H1 (cell line): ENCODE measurements at regions not wholly inside any gene's neighbourhood (a gene's known extent, or its start where the extent isn't known, plus 50 kb on each side); places are given as distances from the start of the nearest gene placed in this dataset.

Source experiments
- CTCF ChIA-PET: fragments of 300-600 bp; sonication (Branson Sonifier 250); formaldehyde crosslinking; loops from one replicate; lab custom pipeline; 2021; ENCODE audit not compliant: partially characterized antibody; lab: Charles Lee
- POLR2A ChIA-PET: fragments of 300-600 bp; sonication (Branson Sonifier 250); formaldehyde crosslinking; loops from one replicate; lab custom pipeline; 2021; ENCODE audit warnings: inconsistent platforms; ENCODE audit not compliant: partially characterized antibody; lab: Charles Lee
- DNase-seq, 2 experiments: peaks; one replicate each; pipeline versions ENCODE4 v3.0.0 to v3.0.0-alpha.2; 2010 to 2022; ENCODE audit warnings: low spot score in 2 of 2, low read depth in 1 of 2, mixed read lengths in 1 of 2
- FAIRE-seq: peaks from 2 replicates; lab custom pipeline; 2011; peaks lifted over from hg19 to GRCh38; lab: Jason Lieb, UNC
- H2AFZ ChIP-seq: 2 replicates; pipeline ENCODE4 v1.8.1; 2012; ENCODE audit warnings: low read length, inconsistent platforms
- H2AK5ac ChIP-seq: 2 replicates; pipeline ENCODE4 v1.6.1; 2013; ENCODE audit warnings: low read depth, low read length
- H2BK120ac ChIP-seq: replicated peaks from 2 replicates; pipeline ENCODE3; 2013; ENCODE audit warnings: low read depth, low read length, inconsistent platforms
- H2BK12ac ChIP-seq: 2 replicates; pipeline ENCODE4 v1.6.1; 2013; ENCODE audit warnings: low read depth, low read length
- H2BK15ac ChIP-seq: 2 replicates; pipeline ENCODE4 v1.6.1; 2013; ENCODE audit warnings: low read length
- H2BK20ac ChIP-seq: 2 replicates; pipeline ENCODE4 v1.6.1; 2013; ENCODE audit warnings: low read length
- H2BK5ac ChIP-seq: 2 replicates; pipeline ENCODE4 v1.6.1; 2013; ENCODE audit warnings: low read depth, low read length
- H3K14ac ChIP-seq: 2 replicates; pipeline ENCODE4 v1.6.1; 2013; ENCODE audit warnings: inconsistent platforms; ENCODE audit not compliant: insufficient read length
- H3K18ac ChIP-seq: 2 replicates; pipeline ENCODE4 v1.6.1; 2013; ENCODE audit warnings: low read length; ENCODE audit errors: extremely low read depth
- H3K23ac ChIP-seq: 2 replicates; pipeline ENCODE4 v1.6.1; 2013; ENCODE audit warnings: inconsistent platforms; ENCODE audit not compliant: insufficient read length
- H3K23me2 ChIP-seq: 2 replicates; pipeline ENCODE4 v1.6.1; 2013; ENCODE audit warnings: low read depth, low read length
- H3K27ac ChIP-seq: 2 replicates; pipeline ENCODE4 v1.6.1; 2011; ENCODE audit warnings: low read depth, low read length, inconsistent platforms
- H3K27me3 ChIP-seq, 4 experiments: replicated peaks in 1 of 4; 1 replicate in 1 of 4; 2 replicates in 3 of 4; pipeline versions ENCODE4 v1.6.1 to v1.8.1; 2011 to 2013; ENCODE audit warnings: low read length in 3 of 4, mild to moderate bottlenecking in 3 of 4, inconsistent platforms in 2 of 4, mixed read lengths in 2 of 4, moderate library complexity in 1 of 4; ENCODE audit not compliant: control insufficient read depth in 3 of 4, insufficient read depth in 3 of 4; ENCODE audit errors: extremely low read depth in 1 of 4
- H3K36me3 ChIP-seq, 4 experiments: 2 replicates each; pipeline versions ENCODE4 v1.6.1 to v1.8.1; 2011 to 2013; ENCODE audit warnings: mild to moderate bottlenecking in 4 of 4, low read length in 3 of 4, moderate library complexity in 2 of 4, control low read depth in 1 of 4, inconsistent platforms in 1 of 4; ENCODE audit not compliant: insufficient read depth in 4 of 4, control insufficient read depth in 2 of 4
- H3K4ac ChIP-seq: replicated peaks from 2 replicates; pipeline ENCODE3; 2013; ENCODE audit warnings: low read length, low read depth, mixed read lengths, inconsistent platforms; ENCODE audit not compliant: insufficient read length
- H3K4me1 ChIP-seq, 4 experiments: replicated peaks in 1 of 4; 1 replicate in 1 of 4; 2 replicates in 3 of 4; pipeline versions ENCODE4 v1.6.1 to v1.8.1; 2011 to 2013; ENCODE audit warnings: low read length in 3 of 4, inconsistent platforms in 2 of 4, mixed read lengths in 1 of 4; ENCODE audit not compliant: insufficient read depth in 4 of 4, control insufficient read depth in 3 of 4
- H3K4me2 ChIP-seq, 2 experiments: 2 replicates each; pipeline versions ENCODE4 v1.6.1 to v1.8.1; 2011 to 2013; ENCODE audit warnings: low read depth in 2 of 2, low read length in 2 of 2, control low read depth in 1 of 2, inconsistent platforms in 1 of 2, mild to moderate bottlenecking in 1 of 2; ENCODE audit not compliant: insufficient read depth in 1 of 2
- H3K4me3 ChIP-seq, 4 experiments: fragments of 200-600, 300-600 bp in 1 of 4; sonication (generic), shearing (Covaris generic), sonication (Bioruptor Twin) in 1 of 4; 2 replicates each; pipeline versions ENCODE4 v1.5.1 to v1.8.1; 2011 to 2016; ENCODE audit warnings: low read length in 4 of 4, low read depth in 3 of 4, control low read depth in 2 of 4, inconsistent platforms in 2 of 4, mild to moderate bottlenecking in 2 of 4, mixed read lengths in 1 of 4, moderate library complexity in 1 of 4; ENCODE audit not compliant: insufficient read depth in 2 of 4; ENCODE audit errors: extremely low read depth in 1 of 4
- H3K56ac ChIP-seq: replicated peaks from 2 replicates; pipeline ENCODE3; 2013; ENCODE audit warnings: low read depth, mild to moderate bottlenecking, mixed read lengths, low read length, inconsistent platforms; ENCODE audit not compliant: insufficient read length
- H3K79me1 ChIP-seq: 2 replicates; pipeline ENCODE4 v1.6.1; 2013; ENCODE audit warnings: low read depth, low read length, control low read depth
- H3K79me2 ChIP-seq, 2 experiments: 2 replicates each; pipeline versions ENCODE4 v1.6.1 to v1.8.1; 2012 to 2013; ENCODE audit warnings: low read length in 2 of 2, mild to moderate bottlenecking in 2 of 2, inconsistent platforms in 1 of 2; ENCODE audit not compliant: insufficient read depth in 2 of 2, control insufficient read depth in 1 of 2
- H3K9ac ChIP-seq, 4 experiments: replicated peaks in 1 of 4; 1 replicate in 1 of 4; 2 replicates in 3 of 4; pipeline versions ENCODE4 v1.6.1 to v1.8.1; 2011 to 2013; ENCODE audit warnings: low read depth in 3 of 4, low read length in 3 of 4, control low read depth in 2 of 4, mild to moderate bottlenecking in 2 of 4, moderate library complexity in 2 of 4, inconsistent platforms in 1 of 4; ENCODE audit errors: extremely low read depth in 1 of 4
- H3K9me3 ChIP-seq, 2 experiments: 2 replicates each; pipeline versions ENCODE4 v1.6.1 to v1.8.1; 2012 to 2013; ENCODE audit warnings: mild to moderate bottlenecking in 2 of 2, moderate library complexity in 2 of 2, control low read depth in 1 of 2, inconsistent platforms in 1 of 2, low read depth in 1 of 2, low read length in 1 of 2, mixed read lengths in 1 of 2; ENCODE audit not compliant: insufficient read depth in 2 of 2
- H4K20me1 ChIP-seq, 2 experiments: replicated peaks in 1 of 2; 2 replicates each; pipeline versions ENCODE3 to v1.8.1; 2011 to 2013; ENCODE audit warnings: inconsistent platforms in 2 of 2, low read length in 2 of 2, mild to moderate bottlenecking in 1 of 2; ENCODE audit not compliant: insufficient read depth in 2 of 2, control insufficient read depth in 1 of 2
- H4K5ac ChIP-seq: 2 replicates; pipeline ENCODE4 v1.6.1; 2013; ENCODE audit warnings: low read length, low read depth, mixed read lengths, inconsistent platforms; ENCODE audit not compliant: insufficient read length
- H4K8ac ChIP-seq: 2 replicates; pipeline ENCODE4 v1.8.0; 2013; ENCODE audit warnings: mild to moderate bottlenecking, moderate library complexity, low read length, inconsistent platforms; ENCODE audit not compliant: insufficient read depth; ENCODE audit errors: extremely low read depth
- H4K91ac ChIP-seq: replicated peaks from 2 replicates; pipeline ENCODE3; 2013; ENCODE audit warnings: low read length, mixed read lengths, inconsistent platforms; ENCODE audit not compliant: insufficient read length
- GTF2F1 ChIP-seq: IDR thresholded peaks from 2 replicates; pipeline ENCODE4 v1.6.1; 2012; ENCODE audit warnings: low read depth, low read length, improper control_type of control experiment, borderline replicate concordance
- KDM4A ChIP-seq: IDR thresholded peaks from one replicate; pipeline ENCODE4 v1.7.1; 2012; ENCODE audit warnings: low read depth, mild to moderate bottlenecking, moderate library complexity, low read length, inconsistent platforms; ENCODE audit not compliant: severe bottlenecking
- WGBS, 2 experiments: shearing (Covaris generic) in 1 of 2; methylation state at CpG; one replicate each; pipeline versions ENCODE4 v1.1.6 to v1.1.7; 2013 to 2015; ENCODE audit warnings: low lambda C conversion rate in 2 of 2, mixed read lengths in 2 of 2, inconsistent platforms in 1 of 2, low coverage in 1 of 2, missing lambda C conversion rate in 1 of 2; ENCODE audit not compliant: insufficient replicate concordance in 2 of 2, insufficient coverage in 1 of 2, insufficient read length in 1 of 2; ENCODE audit errors: extremely low coverage in 1 of 2, missing lambda C conversion rate in 1 of 2; 5-methylcytosine and 5-hydroxymethylcytosine counted together

DNA sequence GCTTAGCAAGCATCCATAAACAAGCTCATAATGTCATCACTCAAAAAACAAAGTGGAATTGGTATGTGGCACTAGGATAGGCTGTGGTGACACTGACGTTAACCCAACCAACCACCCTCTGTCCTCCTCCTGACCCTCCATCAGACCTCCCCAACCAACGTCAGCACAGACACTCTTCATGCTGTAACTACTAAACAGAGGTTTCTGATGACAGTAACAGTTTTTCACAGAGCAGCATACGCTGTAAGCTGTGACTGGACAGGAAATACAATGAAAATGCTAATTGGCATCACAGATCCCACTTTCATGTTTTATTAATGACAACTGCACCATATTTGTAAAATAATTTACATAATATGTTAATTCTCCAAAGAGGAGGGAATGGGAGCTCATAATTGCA, 238.0 kb downstream of the IRS2 start:
- H2BK5ac ChIP-seq = no peak overlapping the region
- H2BK12ac ChIP-seq = no peak overlapping the region
- no peak overlapping the region for H2AFZ ChIP-seq
- H3K14ac ChIP-seq = no peak overlapping the region
- no peaks in the 10 kb centered on the region for H3K23me2 ChIP-seq
- no peak overlapping the region for H4K91ac ChIP-seq
- no peak overlapping the region for H3K4ac ChIP-seq
- H2BK15ac ChIP-seq = no peak overlapping the region
- TF ChIP-seq KDM4A = no peak
- TF ChIP-seq GTF2F1 = no peak
- TF ChIP-seq, all 59 proteins: peak for 0
- no peak for DNase-seq
- no peaks in the 10 kb centered on the region for H3K79me1 ChIP-seq
- H3K9me3 ChIP-seq = no peaks in the 10 kb centered on the region; a peak in 1 of 4 replicates
- H3K4me2 ChIP-seq = no peak overlapping the region
- CTCF ChIA-PET = interaction anchor here (1.3 kb wide), 1 partner anchor 11 kb away, joined by 3 read pairs; no protein-coding TSS in a partner anchor
- no peaks in the 10 kb centered on the region for H3K36me3 ChIP-seq
- WGBS, 2 experiments = 94% methylated on average over 3 of the region's 3 CpGs; no CpG with 5 or more reads in 1 of the 2 experiments
- H3K56ac ChIP-seq = no peak overlapping the region
- FAIRE-seq = no peak
- H3K27me3 ChIP-seq = no peaks in the 10 kb centered on the region
- peaks cover 0 to 8% (median 7%) of the 10 kb centered on the region in 4 experiments; a peak in 3 of 7 replicates for H3K4me1 ChIP-seq
- no peak overlapping the region for H2BK20ac ChIP-seq
- no peak overlapping the region for H2AK5ac ChIP-seq
- POLR2A ChIA-PET = no interaction called here
- no peak overlapping the region for H3K4me3 ChIP-seq
- H3K23ac ChIP-seq = no peak overlapping the region
- H3K79me2 ChIP-seq = no peaks in the 10 kb centered on the region
- H3K9ac ChIP-seq = no peak overlapping the region
- H3K18ac ChIP-seq = no peak overlapping the region
- no peaks in the 10 kb centered on the region for H4K20me1 ChIP-seq
- H4K5ac ChIP-seq = no peak overlapping the region
- H4K8ac ChIP-seq = no peak overlapping the region
- H2BK120ac ChIP-seq = peak overlapping the region; percentile 58
- H3K27ac ChIP-seq = no peak overlapping the region
